Motor neuron (in vitro differentiated cells): ENCODE measurements at regions not wholly inside any gene's neighbourhood (a gene's known extent, or its start where the extent isn't known, plus 50 kb on each side); places are given as distances from the start of the nearest gene placed in this dataset.

Source experiments
- ATAC-seq, 8 experiments: fragments of 200-7000 bp; cut with Tn5 transposase; replicated peaks in 6 of 8; 2 replicates each; pipeline ENCODE4 v1.8.0; 2021; ENCODE audit warnings: mild to moderate bottlenecking in 8 of 8, moderate library complexity in 8 of 8
- H3K27ac ChIP-seq, 2 donors: fragments of 250-450 bp; sonication (Bioruptor Pico); 2 replicates each; pipeline ENCODE4 v1.9.0; 2021; ENCODE audit warnings: antibody characterized with exemption in 2 of 2, mild to moderate bottlenecking in 2 of 2, moderate library complexity in 1 of 2
- H3K4me1 ChIP-seq, 2 donors: fragments of 250-450 bp; sonication (Bioruptor Pico); replicated peaks in 1 of 2; 2 replicates each; pipeline ENCODE4 v1.6.1; 2021; ENCODE audit warnings: antibody characterized with exemption in 2 of 2, mild to moderate bottlenecking in 2 of 2, moderate library complexity in 1 of 2
- H3K4me3 ChIP-seq, 5 donors: fragments of 250-450 bp; sonication (Bioruptor Pico); 2 replicates each; pipeline ENCODE4 v1.9.0; 2021; ENCODE audit warnings: antibody characterized with exemption in 5 of 5, mild to moderate bottlenecking in 5 of 5, moderate library complexity in 4 of 5
- WGBS, 10 experiments: fragments of 450-650 bp; shearing (Covaris generic); methylation state at CpG; one replicate each; pipeline ENCODE4 v1.0.0; 2022; 5-methylcytosine and 5-hydroxymethylcytosine counted together
- in situ Hi-C, 9 experiments: fragments of 400-800 bp; cut with MboI; loops; one replicate each; pipeline ENCODE4 v1.15.0; 2021; ENCODE audit warnings: low sequenced_read_pairs in 9 of 9, low pct_unique_long_range_greater_than_20kb in 2 of 9; ENCODE audit not compliant: unreplicated experiment in 9 of 9

DNA sequence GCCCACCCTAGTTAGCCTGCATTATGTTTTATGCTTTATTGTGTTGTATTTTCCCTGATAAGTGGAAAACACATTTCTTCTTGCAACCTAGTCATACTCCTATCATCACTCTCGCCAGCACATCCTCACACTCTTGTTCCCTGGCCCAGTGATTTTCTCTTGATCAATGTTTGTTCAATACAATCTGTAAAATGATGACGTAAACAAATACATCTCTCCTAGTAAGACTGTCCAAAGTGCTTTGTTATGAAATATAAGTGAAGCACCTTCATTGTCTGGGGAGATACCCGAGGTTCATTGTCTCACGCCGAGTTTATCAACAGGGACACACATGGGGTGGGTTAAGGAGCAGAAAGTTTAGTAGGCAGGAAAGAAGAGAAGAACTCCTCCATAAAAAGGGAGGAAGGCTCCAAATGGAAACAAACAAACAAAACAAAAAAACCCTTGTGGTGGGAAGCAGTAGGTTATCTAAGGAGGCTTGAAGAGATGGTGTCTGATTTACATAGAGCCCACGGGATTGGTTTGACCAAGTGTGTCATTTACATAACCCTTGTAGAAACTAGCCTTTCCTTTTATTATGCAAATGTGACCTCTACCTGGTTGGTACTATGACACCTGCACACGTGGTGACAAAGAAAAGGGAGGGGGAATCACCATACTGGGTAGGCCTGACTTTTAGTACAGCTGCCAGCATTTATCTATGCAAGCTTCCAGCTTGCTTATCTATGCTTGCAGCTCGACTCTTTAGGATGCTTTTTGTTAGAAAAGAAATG lies 1317.9 kb upstream of the SPRY2 start:
- 0 to 89% (median 66%) methylated on average over 1 to 8 of the region's 8 CpGs for WGBS, 10 experiments
- Histone ChIP-seq H3K4me1 (peaks cover 0 to 5% of the 10 kb centered on the region in 2 donors), H3K27ac (no peak overlapping the region), H3K4me3 (no peak overlapping the region)
- ATAC-seq: no peak
- in situ Hi-C loops: no loop called here

DNA sequence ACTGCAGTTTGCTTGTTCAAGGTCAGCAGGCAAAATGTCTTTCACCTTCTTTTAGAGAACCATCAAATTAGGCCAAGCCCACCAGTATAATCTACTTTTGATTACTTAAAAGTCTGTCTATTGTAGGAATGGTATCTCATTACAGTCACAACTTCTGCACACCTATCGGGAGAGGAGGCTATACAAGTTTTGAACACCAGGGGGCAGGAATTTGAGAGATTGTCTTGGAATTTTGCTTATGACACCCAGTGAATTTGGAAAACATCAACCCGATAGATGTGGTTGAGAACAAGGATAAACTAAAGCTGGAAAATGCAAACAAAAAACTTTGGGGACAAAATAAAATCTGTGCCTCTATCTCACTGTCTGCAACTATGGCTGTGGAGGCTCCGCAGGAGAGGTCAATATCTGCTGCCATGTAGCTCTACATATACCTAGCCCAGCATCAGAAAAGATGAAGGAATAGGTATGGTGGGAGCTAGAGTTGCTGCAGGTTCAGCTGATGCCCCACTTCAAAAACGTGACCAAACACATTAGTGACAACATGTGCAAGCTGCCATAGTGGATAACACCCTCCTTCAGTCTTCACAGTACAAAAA lies 1299.2 kb upstream of the SPRY2 start:
- H3K27ac ChIP-seq: no peak overlapping the region
- ATAC-seq: peak in 1 of 8 experiments; percentile 45
- in situ Hi-C loops: no loop called here
- peaks cover 0 to 18% of the 10 kb centered on the region in 2 donors for H3K4me1 ChIP-seq
- WGBS, 10 experiments: 10 to 100% (median 74%) methylated on average over 1 to 4 of the region's 4 CpGs; no CpG with 5 or more reads in 1 of the 10 experiments
- no peak overlapping the region for H3K4me3 ChIP-seq

DNA sequence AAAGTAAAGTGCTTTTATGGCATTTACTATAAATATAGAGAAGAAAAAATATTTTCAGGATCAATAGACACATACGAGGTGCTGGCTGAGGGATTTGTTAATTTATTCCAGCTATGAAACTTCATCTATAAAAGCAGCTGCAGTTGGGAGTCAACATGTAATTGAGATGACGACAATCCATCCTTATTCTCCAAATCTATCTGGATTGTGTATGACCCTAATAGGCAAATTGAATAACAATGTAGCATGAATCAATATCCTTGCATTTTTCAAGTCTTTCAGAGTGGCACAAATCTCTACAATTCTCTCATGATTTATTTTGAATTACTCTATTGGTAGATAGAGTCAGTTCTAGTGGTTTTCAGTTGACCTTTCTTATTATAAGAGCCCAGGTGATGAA lies 1296.5 kb upstream of the SPRY2 start:
- Histone ChIP-seq H3K4me3 (no peak overlapping the region), H3K4me1 (peaks cover 0 to 18% of the 10 kb centered on the region in 2 donors), H3K27ac (no peak overlapping the region)
- WGBS, 10 experiments: 0 to 81% (median 43%) methylated on average over 1 to 2 of the region's 2 CpGs; no CpG with 5 or more reads in 2 of the 10 experiments
- in situ Hi-C loops: no loop called here
- ATAC-seq: peak in 5 of 8 experiments; percentile 24 to 71 (median 58)

DNA sequence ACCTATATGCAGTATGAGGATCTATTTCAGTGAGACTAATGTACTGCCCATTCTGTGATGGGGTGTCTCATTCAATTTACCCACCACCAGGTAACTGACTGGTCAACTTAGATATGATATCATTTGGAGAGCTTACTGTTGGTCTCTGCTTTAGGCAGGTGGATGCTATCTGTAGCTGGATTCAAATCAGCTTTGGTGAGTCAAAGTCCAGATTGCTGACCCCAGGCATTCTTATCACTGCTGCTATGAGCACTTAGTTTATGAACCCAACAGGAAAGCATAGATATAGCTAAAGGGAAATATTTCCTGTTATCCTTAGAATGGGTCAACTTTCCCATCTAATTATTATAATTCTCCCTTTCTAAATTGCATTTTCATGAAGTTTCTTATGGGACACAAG lies 1295.2 kb upstream of the SPRY2 start:
- in situ Hi-C loops: no loop called here
- no peak overlapping the region for H3K4me3 ChIP-seq
- no peak overlapping the region for H3K27ac ChIP-seq
- no peak for ATAC-seq
- H3K4me1 ChIP-seq: peaks cover 0 to 18% of the 10 kb centered on the region in 2 donors

DNA sequence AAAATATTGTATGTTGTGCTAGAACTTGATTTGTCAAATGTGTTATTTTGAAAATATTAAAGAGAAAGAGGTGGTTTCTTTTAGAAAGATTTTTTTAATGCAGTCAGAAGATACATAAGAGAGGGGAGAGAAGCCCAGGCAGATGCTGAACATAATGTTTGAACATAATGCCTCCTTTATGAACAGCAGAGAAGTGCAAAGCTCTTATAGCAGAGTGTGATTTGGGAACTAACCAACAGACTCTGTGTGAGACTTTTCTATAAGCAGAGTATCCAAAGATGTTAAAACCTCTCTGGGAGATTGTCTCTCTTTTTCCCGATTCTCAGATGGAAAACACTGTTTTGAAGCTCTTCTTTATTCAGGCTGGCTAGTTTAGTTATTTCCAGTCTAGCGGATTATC lies 1274.1 kb upstream of the SPRY2 start:
- in situ Hi-C loops: no loop called here
- 0 to 100% (median 88%) methylated on average over 1 to 2 of the region's 2 CpGs; no CpG with 5 or more reads in 1 of the 10 experiments for WGBS, 10 experiments
- no peak overlapping the region for H3K4me3 ChIP-seq
- no peak overlapping the region for H3K27ac ChIP-seq
- ATAC-seq: no peak
- no peaks in the 10 kb centered on the region for H3K4me1 ChIP-seq

DNA sequence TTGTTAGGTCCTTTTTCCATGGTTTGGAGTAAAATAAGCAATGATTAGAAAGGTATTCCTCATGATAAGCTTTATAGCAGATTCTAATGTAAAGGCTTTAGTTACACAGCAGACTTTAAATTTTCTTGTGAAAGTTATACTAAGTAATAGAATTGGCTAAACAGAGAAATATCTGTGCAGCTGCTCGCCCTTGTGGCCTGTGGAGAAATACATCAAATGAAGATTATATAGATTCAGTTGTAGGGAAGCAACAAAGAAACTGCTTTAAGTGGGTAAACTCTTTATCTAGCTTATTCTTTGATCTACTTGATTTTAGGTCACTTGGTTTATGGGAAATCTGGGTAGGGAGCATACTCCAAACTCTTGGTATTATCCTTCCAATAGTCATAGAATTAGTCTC lies 1269.7 kb upstream of the SPRY2 start:
- no peak for ATAC-seq
- WGBS, 10 experiments: 0 to 93% (median 69%) methylated on average over 1 of the region's 1 CpG
- no peaks in the 10 kb centered on the region for H3K4me1 ChIP-seq
- in situ Hi-C loops: no loop called here
- no peak overlapping the region for H3K4me3 ChIP-seq
- no peak overlapping the region for H3K27ac ChIP-seq

- Histone ChIP-seq H3K4me3 (no peak overlapping the region), H3K4me1 (no peaks in the 10 kb centered on the region), H3K27ac (no peak overlapping the region)
- WGBS, 10 experiments: 0 to 100% (median 83%) methylated on average over 1 to 2 of the region's 2 CpGs
- in situ Hi-C loops: no loop called here
- no peak for ATAC-seq
These were observed 1268.4 kb upstream of the SPRY2 start for GRCh38 chr13:81609335-81609734.

GRCh38 chr13:81606074-81606473 lies 1265.1 kb upstream of the SPRY2 start:
- no peaks in the 10 kb centered on the region for H3K4me1 ChIP-seq
- in situ Hi-C loops: no loop called here
- 29 to 100% (median 95%) methylated on average over 2 to 12 of the region's 12 CpGs; no CpG with 5 or more reads in 3 of the 10 experiments for WGBS, 10 experiments
- no peak overlapping the region for H3K27ac ChIP-seq
- no peak for ATAC-seq
- H3K4me3 ChIP-seq: no peak overlapping the region

- in situ Hi-C loops: no loop called here
- Histone ChIP-seq H3K4me3 (no peak overlapping the region), H3K4me1 (no peaks in the 10 kb centered on the region), H3K27ac (no peak overlapping the region)
- no peak for ATAC-seq
These were observed 1261.3 kb upstream of the SPRY2 start for GRCh38 chr13:81602241-81602640.

GRCh38 chr13:81597101-81597500 lies 1256.2 kb upstream of the SPRY2 start:
- Histone ChIP-seq H3K4me3 (no peak overlapping the region), H3K27ac (no peak overlapping the region), H3K4me1 (no peaks in the 10 kb centered on the region)
- WGBS, 10 experiments: 0 to 100% (median 54%) methylated on average over 1 of the region's 1 CpG
- in situ Hi-C loops: no loop called here
- ATAC-seq: no peak

DNA sequence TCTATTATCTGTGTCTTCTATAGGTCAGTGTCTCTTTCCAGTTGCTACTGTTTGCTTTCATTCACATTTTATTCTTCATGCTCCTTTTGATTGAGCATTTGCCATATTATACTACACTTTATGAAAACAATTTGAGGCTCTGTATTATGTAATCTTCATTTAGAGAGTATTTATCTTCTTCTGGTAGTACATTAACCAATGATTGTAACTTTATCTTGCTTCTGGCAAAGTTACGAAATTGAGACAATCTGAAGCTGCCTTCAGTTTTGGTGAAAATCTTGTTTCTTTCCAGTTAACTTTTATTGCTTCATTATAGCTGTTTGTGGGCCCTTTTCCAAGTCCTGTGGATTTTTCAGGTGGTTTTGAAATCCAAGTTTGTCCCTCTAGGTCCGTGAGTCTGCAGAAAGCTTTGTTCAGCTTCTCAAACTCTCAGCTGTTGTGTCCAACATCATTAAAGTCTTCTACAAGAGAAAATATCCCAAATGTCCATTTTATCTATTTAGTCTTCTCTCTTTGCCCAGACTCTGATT lies 1255.4 kb upstream of the SPRY2 start:
- Histone ChIP-seq H3K4me1 (no peaks in the 10 kb centered on the region), H3K27ac (no peak overlapping the region), H3K4me3 (no peak overlapping the region)
- WGBS, 10 experiments: 0 to 100% (median 84%) methylated on average over 1 to 2 of the region's 2 CpGs
- ATAC-seq: no peak
- in situ Hi-C loops: no loop called here

DNA sequence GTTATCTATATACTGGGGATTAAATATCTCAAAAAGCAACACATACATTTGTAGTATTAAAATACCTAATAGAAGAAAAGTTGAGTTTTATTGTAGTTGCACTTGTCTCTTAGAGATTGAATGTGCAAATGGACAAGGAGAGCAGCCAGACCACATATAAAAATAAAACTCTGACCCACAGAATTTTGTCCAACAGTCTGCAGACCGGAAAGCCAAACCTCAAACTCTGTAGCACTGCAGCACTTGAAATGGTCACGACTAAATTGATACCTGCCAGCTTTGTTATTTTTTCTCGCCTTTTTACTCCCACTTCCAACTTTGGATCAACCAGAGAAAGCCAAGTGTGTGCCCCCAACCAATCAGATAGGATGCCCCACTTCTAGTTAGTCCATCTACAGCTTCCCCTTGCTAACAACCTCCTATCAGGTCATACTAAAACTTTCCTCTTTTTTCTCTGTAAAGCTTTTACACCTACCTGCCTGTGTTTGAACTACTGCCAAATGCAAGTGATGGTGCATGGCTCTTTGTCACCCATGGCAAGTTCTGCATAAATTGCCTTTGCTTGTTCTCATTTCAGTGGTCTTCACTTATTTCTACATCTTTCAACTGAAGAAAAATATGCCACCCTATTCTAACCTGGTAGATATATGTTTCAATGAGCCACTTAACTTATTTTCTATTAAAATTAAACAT lies 1250.7 kb upstream of the SPRY2 start:
- 0 to 100% (median 20%) methylated on average over 1 to 3 of the region's 3 CpGs; no CpG with 5 or more reads in 3 of the 10 experiments for WGBS, 10 experiments
- in situ Hi-C loops: no loop called here

GRCh38 chr13:81582381-81582780 lies 1241.5 kb upstream of the SPRY2 start:
- peaks cover 0 to 3% of the 10 kb centered on the region in 2 donors for H3K4me1 ChIP-seq
- H3K4me3 ChIP-seq: no peak overlapping the region
- no peak for ATAC-seq
- in situ Hi-C loops: no loop called here
- H3K27ac ChIP-seq: no peak overlapping the region

More for the DNA sequence above, 1250.7 kb upstream of the SPRY2 start:
- Histone ChIP-seq H3K27ac (no peak overlapping the region), H3K4me1 (no peaks in the 10 kb centered on the region), H3K4me3 (no peak overlapping the region)
- no peak for ATAC-seq
